ENCODE measurements at regions not wholly inside any gene's neighbourhood (a gene's known extent, or its start where the extent isn't known, plus 50 kb on each side); places are given as distances from the start of the nearest gene placed in this dataset.

DNA sequence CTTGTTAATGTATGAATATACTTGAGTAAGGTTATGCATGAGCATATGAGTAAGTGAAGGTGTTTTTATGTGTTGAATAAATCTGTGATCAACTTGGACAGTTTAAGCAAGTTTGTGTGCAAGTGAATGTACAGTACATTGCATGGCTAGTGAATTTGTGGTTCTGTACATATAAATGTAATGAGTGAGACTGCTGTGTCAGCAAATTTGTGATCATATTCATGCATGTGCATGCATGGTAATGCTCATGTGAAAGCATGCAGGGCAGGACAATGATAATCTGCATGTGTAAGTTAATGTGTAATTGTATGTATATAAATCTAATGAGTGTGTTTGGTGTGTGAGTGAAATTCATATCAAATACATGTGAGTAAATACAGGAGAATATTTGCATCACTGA is 188.5 kb downstream of the PWWP3B start:
- Histone ChIP-seq H3K18ac (ENCODE audit: insufficient read length, low read depth, low read length) (no peak overlapping the region), H2BK12ac (ENCODE audit: insufficient read length, low read depth, low read length) (no peak overlapping the region), H2AK5ac (ENCODE audit: insufficient read length, low read length) (no peak overlapping the region), H3T11ph (ENCODE audit: low read length) (no peak overlapping the region), H3K27ac (ENCODE audit: insufficient read length, low read depth, low read length) (no peak overlapping the region), H4K8ac (replicated peaks; ENCODE audit: insufficient read length, low read depth, low read length) (no peak overlapping the region), H2AFZ (ENCODE audit: low read length) (no peak overlapping the region), H3K4me1 (ENCODE audit: insufficient read depth, low read length) (no peaks in the 10 kb centered on the region), H3K79me2 (ENCODE audit: insufficient read depth, low read length) (no peaks in the 10 kb centered on the region), H4K20me1 (ENCODE audit: control insufficient read depth, insufficient read depth, insufficient read length) (no peaks in the 10 kb centered on the region), H3K9me3 (ENCODE audit: control insufficient read depth, low read depth, low read length) (peaks cover 28% of the 10 kb centered on the region), H4K5ac (ENCODE audit: insufficient read length, low read depth, low read length) (no peak overlapping the region), H3K23ac (ENCODE audit: insufficient read length, low read depth, low read length) (no peak overlapping the region), H3K23me2 (ENCODE audit: insufficient read length, low read depth, low read length, poor library complexity, severe bottlenecking) (no peaks in the 10 kb centered on the region), H3K56ac (ENCODE audit: insufficient read length, low read depth, low read length) (no peak overlapping the region), H3K79me1 (ENCODE audit: insufficient read depth, low read depth, low read length, poor library complexity, severe bottlenecking) (no peaks in the 10 kb centered on the region), H3K14ac (ENCODE audit: insufficient read depth, low read length) (no peak overlapping the region), H3K27me3 (ENCODE audit: insufficient read depth, low read length) (no peaks in the 10 kb centered on the region; the same call in 1 of the 2 replicates), H4K91ac (ENCODE audit: insufficient read length, low read depth, low read length) (no peak overlapping the region), H2BK15ac (ENCODE audit: low read depth, low read length) (no peak overlapping the region), H2BK120ac (ENCODE audit: low read depth, low read length, poor library complexity, severe bottlenecking) (no peak overlapping the region), H2BK5ac (ENCODE audit: insufficient read length, low read length) (no peak overlapping the region), H3K9ac (ENCODE audit: extremely low read depth, insufficient read length, low read length) (no peak overlapping the region), H3K4ac (ENCODE audit: low read depth, low read length) (no peak overlapping the region), H2BK20ac (ENCODE audit: low read depth, low read length, poor library complexity, severe bottlenecking) (no peak overlapping the region), H3K4me2 (ENCODE audit: insufficient read depth, insufficient read length, low read length) (no peak overlapping the region)
- peaks cover 31 to 37% of the 10 kb centered on the region in 2 experiments for H3K9me3 Mint-ChIP-seq
- H3K36me3 Mint-ChIP-seq (ENCODE audit: insufficient read depth in 1 of 3, low read depth in 3 of 3): peaks cover 0 to 5% (median 0%) of the 10 kb centered on the region in 3 experiments; a peak in 2 of 7 replicates
- H3K4me1 Mint-ChIP-seq: no peaks in the 10 kb centered on the region
- TF ChIP-seq, protein P1, sequence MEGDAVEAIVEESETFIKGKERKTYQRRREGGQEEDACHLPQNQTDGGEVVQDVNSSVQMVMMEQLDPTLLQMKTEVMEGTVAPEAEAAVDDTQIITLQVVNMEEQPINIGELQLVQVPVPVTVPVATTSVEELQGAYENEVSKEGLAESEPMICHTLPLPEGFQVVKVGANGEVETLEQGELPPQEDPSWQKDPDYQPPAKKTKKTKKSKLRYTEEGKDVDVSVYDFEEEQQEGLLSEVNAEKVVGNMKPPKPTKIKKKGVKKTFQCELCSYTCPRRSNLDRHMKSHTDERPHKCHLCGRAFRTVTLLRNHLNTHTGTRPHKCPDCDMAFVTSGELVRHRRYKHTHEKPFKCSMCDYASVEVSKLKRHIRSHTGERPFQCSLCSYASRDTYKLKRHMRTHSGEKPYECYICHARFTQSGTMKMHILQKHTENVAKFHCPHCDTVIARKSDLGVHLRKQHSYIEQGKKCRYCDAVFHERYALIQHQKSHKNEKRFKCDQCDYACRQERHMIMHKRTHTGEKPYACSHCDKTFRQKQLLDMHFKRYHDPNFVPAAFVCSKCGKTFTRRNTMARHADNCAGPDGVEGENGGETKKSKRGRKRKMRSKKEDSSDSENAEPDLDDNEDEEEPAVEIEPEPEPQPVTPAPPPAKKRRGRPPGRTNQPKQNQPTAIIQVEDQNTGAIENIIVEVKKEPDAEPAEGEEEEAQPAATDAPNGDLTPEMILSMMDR (conservative IDR thresholded peaks at IDR 0.05): no peak
- no peak overlapping the region for H3K27ac Mint-ChIP-seq
- peaks cover 1% of the 10 kb centered on the region; the same call in 1 of the 2 replicates for H3K27me3 Mint-ChIP-seq (ENCODE audit: low read depth)
- DNase-seq: no peak
- no peak overlapping the region for H3K4me3 Mint-ChIP-seq

All from H9 (cell line).